HUDEP-2 (cell line): ENCODE measurements at regions not wholly inside any gene's neighbourhood (a gene's known extent, or its start where the extent isn't known, plus 50 kb on each side); places are given as distances from the start of the nearest gene placed in this dataset.

Source experiments
- DNase-seq, 76 experiments: peaks; one replicate each; lab custom pipeline; 2025; ENCODE audit not compliant: unreplicated experiment in 76 of 76; lab: John Stamatoyannopoulos, UW

- DNase-seq, result no peak
Measured at GRCh38 chr16:5498562-5498961, 401.0 kb upstream of the EEF2KMT start.

- no peak for DNase-seq
Measured at GRCh38 chr16:5496013-5496412, 398.4 kb upstream of the EEF2KMT start.

GRCh38 chr16:5490499-5490898 is 392.9 kb upstream of the EEF2KMT start:
- peak in 37 of 76 experiments; percentile 1 to 47 (median 13) for DNase-seq

- no peak for DNase-seq
Measured at GRCh38 chr16:5488581-5488980, 391.0 kb upstream of the EEF2KMT start.

GRCh38 chr16:5487728-5488127 is 390.1 kb upstream of the EEF2KMT start:
- no peak for DNase-seq

- no peak for DNase-seq
Measured at GRCh38 chr16:5482256-5482655, 384.7 kb upstream of the EEF2KMT start.

- DNase-seq, result no peak
Measured at GRCh38 chr16:5480431-5481195, 383.0 kb upstream of the EEF2KMT start.

GRCh38 chr16:5479926-5480325 is 382.3 kb upstream of the EEF2KMT start:
- DNase-seq, result no peak

GRCh38 chr16:5478036-5478435 is 380.4 kb upstream of the EEF2KMT start:
- no peak for DNase-seq

- DNase-seq, result no peak
Measured at GRCh38 chr16:5477251-5477650, 379.7 kb upstream of the EEF2KMT start.

- DNase-seq, result no peak
Measured at GRCh38 chr16:5472552-5472951, 375.0 kb upstream of the EEF2KMT start.

- DNase-seq, result no peak
Measured at GRCh38 chr16:5468488-5468887, 370.9 kb upstream of the EEF2KMT start.

GRCh38 chr16:5467552-5467951 is 370.0 kb upstream of the EEF2KMT start:
- no peak for DNase-seq

GRCh38 chr16:5466551-5466950 is 369.0 kb upstream of the EEF2KMT start:
- DNase-seq, result no peak

GRCh38 chr16:5465714-5466113 is 368.1 kb upstream of the EEF2KMT start:
- DNase-seq, result no peak

GRCh38 chr16:5463820-5464219 is 366.2 kb upstream of the EEF2KMT start:
- no peak for DNase-seq

- no peak for DNase-seq
Measured at GRCh38 chr16:5461574-5461973, 364.0 kb upstream of the EEF2KMT start.

GRCh38 chr16:5461141-5461540 is 363.5 kb upstream of the EEF2KMT start:
- no peak for DNase-seq

- DNase-seq, result no peak
Measured at GRCh38 chr16:5460701-5461100, 363.1 kb upstream of the EEF2KMT start.

GRCh38 chr16:5459863-5460262 is 362.3 kb upstream of the EEF2KMT start:
- DNase-seq, result no peak

- DNase-seq, result no peak
Measured at GRCh38 chr16:5455110-5455509, 357.5 kb upstream of the EEF2KMT start.

GRCh38 chr16:5454349-5454748 is 356.8 kb upstream of the EEF2KMT start:
- no peak for DNase-seq

- no peak for DNase-seq
Measured at GRCh38 chr16:5451641-5452040, 354.0 kb upstream of the EEF2KMT start.
